CD4-positive, alpha-beta T cell treated with Interleukin-17A for 1 hour (primary cell): ENCODE measurements at regions not wholly inside any gene's neighbourhood (a gene's known extent, or its start where the extent isn't known, plus 50 kb on each side); places are given as distances from the start of the nearest gene placed in this dataset.
"Not testable (repeated sequence)": the region's sequence is repeated elsewhere in the genome, so short reads cannot be mapped to it uniquely, and the experiment has no call there.

Experiments used
- DNase-seq: peaks from one replicate; pipeline ENCODE4 v3.0.0-alpha.2; 2020

DNA sequence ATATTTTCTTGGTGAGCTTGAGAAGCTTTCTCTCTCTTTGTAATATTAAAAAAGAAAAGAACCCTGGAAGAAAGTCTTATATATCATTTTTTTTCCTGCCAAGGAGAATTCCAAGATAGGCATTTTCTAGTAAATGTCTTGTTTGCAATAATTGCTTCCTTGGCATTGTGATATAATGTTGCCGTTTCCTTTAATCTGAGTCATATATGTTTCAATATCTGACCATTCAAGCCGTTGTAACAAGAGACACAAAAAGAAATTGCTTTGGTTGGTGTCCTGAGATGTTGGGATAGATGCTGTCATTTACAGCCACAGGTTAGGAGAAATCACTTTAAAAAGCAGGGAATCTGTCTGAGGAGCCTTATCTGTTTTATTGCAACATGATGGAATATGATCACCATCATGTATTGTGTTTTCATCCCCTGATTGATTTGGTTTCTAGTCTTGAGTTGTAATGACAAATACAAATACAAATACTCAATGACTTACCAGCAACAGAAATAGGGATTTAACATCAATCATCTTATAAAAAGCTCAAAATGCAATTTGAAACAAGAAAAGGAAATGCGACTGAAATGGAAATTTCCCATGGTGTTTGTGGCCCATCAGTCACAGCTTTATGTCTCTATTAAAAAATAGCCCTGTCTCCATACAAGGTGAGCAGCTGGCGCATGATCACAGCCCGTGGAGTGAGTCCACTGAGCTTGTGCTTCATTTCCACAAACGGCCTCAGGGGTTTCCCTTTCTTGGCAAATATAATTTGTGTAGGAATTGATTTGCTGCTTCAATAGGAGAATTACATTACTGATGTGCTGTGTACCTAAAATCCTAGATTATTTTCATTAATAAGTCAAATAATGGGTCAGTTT lies 250.1 kb upstream of the TRPC7 start:
- DNase-seq = no peak

DNA sequence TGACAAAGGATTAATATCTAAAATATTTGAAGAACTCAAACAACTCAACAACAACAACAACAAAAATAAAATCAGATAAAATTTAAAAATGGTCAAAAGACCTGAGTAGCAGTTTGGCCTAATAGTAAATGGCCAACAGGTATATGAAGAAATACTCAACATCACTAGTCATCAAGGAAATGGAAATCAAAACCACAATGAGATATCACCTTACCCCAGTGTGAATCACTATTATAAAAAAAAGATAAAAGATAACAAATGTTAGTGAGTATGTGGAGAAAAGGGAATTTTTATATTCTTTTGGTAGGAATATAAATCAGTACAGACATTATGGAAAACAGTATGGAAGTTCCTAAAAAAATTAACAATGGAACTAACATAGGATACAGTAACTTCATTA lies 247.9 kb upstream of the TRPC7 start:
- DNase-seq = no peak

DNA sequence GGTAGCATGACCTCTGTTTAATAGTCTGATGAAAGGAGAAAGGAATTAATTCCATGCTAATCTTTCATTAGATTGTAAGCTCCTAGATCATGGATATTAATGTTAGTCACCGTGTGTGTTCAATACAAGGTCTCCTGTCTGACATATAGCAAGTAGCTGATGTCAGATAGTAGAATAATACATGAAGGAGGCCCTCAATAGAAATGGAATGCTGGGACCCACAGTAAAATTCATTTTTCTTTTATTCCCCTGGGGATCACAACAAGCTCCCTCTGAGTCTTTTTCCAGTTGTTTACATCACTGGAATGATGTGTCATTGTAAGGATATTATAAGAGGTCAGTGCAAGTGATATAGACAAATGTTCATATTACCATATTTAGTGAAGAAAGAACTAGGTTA lies 240.3 kb upstream of the TRPC7 start:
- no peak for DNase-seq

DNA sequence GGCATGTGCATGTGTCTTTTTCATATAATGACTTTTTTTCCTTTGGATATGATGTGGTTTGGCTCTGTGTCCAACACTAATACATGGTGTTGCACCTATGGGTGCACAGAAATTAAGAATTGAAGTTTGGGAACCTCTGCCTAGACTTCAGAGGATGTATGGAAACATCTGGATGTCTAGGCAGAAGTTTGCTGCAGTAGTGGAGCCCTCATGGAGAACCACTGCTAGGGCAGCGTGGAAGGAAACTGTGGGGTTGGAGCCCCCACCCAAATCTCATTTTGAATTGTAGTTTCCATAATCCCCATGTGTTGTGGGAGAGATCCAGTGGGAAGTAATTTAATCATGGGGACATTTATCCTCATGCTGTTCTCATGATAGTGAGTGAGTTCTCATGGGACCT lies 235.0 kb upstream of the TRPC7 start:
- DNase-seq = no peak

DNA sequence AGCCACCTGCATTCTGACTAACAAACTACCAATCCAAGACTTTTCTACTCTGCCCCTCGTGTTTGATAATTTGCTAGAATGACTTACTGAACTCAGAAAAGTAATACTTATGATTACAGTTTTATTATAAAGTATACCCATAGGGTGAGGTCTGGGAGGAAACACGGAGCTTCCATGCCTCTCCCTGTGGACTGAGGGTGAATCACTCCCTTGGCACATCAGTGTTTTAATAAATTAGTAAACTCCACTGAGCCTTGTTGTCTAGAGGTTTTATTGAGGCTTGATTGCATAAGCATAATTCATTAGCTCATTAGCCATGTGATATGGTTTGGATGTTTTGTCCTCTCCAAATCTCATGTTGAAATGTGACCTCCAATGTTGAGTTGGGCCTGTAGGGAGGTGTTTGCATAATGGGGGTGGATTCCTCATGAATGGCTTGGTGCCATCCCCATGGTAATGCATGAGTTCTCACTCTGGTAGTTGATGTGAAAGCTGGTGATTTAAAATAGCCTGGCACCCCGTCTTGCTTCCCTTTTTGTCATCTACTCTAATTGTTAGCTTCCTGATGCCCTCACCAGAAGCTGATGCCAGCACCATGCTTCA lies 233.6 kb upstream of the TRPC7 start:
- DNase-seq = no peak

DNA sequence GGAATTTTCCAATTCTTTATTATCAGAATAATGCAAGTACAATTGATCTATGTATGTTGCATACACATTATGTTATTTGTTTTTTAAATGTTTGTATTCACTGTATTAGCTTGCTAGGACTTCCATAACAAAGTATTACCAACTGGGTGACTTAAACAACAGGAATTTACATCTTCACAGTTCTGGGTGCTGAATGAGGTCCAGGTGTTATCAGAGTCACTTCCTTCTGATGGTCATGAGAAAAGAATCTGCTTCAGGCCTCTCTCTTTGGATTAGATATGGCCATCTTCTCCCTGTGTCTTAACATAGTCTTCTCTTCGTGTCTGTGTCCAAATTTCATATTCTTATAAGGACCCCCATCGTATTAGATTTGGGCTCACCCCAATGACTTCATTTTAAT lies 229.1 kb upstream of the TRPC7 start:
- no peak for DNase-seq

DNA sequence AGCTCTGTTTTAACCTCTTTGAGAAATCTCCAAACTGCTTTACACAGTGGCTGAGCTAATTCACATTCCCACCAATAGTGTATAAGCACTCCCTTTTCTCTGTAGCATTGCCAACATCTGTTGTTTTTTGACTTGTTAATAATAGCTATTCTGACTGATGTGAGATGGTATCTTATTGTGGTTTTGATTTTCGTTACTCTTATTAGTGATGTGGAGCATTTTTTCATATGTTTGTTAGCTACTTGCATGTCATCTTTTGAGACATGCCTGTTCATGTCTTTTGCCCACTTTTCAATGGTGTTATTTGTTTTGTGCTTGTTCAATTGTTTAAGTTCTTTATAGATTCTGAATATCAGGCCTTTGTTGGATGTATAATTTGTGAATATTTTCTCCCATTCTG lies 225.2 kb upstream of the TRPC7 start:
- no peak for DNase-seq

DNA sequence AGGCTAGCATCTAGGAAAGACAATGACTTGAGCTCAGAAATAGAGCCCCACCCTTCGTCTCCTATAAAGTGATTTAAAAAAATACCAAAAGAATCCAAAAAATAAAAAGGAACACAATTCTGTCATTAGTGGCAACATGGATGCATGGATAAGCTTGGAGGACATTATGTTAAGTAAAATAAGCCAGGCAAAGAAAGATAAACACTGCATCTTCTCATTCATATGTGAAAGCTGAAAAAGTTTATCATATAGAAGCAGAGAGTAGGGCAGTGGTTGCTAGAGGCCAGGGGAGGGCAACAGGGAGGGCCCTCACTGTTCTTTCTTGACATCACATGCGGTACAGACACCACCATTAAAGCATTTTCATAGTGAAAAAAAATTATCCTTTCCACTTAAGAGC lies 220.9 kb upstream of the TRPC7 start:
- no peak for DNase-seq

DNA sequence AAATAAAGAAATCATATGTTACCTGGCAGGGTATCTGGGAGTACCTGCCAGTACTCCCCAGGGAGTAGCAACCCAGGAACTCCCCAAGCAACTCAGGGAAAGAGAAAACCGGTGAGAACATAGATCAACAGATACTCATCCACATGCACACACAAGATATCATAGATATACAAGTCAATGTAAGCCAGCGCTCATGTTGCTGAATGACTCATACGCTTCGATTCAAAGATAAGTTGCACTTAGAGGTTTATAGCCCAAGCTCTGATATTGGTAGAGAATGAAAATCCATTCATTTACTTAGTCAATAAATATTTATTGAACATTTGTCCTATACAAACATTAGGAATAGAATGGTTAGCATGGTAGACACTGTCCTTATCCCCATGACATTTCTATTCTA lies 219.1 kb upstream of the TRPC7 start:
- no peak for DNase-seq

DNA sequence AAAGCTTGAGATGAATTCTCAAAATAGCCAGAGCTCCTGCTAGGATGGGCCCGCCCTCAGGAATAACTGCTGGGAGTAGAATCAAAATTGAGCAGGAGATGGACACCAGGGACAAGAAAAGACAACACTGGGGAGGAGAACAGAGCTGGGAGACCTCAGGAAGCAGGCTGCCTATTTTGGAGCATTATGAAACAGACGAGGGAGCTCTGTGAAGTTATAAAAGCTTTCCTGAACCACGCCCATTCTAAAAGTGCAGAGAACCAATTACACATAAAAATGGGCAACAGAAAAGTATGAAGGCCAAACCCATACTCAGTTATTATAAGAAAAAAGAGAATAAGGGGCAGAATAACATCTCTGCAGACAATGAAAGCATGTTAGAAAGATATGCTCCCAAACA lies 213.9 kb upstream of the TRPC7 start:
- no peak for DNase-seq

DNA sequence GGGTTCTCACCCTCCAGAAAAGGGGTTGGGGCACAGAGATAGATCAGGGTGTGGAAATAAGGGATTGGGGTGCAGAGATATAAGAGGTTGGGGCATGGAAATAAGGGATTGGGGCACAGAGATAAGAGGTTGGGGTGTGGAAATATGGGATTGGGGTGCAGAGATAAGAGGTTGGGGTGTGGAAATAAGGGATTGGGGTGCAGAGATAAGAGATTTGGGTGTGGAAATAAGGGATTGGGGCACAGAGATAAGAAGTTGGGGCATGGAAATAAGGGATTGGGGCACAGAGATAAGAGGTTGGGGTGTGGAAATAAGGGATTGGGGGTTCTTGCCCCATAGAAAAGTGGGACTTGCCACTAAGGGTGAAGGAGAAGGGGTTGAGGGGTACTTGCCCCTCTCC lies 204.5 kb upstream of the TRPC7 start:
- DNase-seq = not testable (repeated sequence)

DNA sequence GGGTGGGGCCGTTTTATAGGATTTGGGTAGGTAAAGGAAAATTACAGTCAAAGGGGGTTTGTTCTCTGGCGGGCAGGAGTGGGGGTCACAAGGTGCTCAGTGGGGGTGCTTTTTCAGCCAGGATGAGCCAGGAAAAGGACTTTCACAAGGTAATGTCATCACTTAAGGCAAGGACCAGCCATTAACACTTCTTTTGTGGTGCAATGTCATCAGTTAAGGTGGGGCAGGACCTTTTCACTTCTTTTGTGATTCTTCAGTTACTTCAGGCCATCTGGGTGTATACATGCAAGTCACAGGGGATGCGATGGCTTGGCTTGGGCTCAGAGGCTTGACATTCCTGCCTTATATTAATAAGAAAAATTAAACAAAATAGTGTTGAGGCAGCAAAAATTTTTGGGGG lies 200.1 kb upstream of the TRPC7 start:
- not testable (repeated sequence) for DNase-seq

DNA sequence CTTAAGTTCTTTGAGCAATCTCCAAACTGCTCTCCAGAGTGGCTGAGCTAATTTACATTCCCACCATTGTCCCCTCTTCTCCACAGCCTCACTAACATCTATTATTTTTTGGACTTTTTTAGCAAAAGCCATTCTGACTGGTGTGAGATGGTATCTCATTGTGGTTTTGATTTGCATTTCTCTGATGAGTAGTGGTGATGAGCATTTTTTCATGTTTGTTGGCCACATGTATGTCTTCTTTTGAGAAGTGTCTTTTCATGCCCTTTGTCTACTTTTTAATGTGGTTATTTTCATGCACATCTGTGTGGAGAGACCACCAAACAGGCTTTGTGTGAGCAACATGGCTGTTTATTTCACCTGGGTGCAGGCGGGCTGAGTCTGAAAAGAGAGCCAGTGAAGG lies 199.7 kb upstream of the TRPC7 start:
- DNase-seq = peak; percentile 17

DNA sequence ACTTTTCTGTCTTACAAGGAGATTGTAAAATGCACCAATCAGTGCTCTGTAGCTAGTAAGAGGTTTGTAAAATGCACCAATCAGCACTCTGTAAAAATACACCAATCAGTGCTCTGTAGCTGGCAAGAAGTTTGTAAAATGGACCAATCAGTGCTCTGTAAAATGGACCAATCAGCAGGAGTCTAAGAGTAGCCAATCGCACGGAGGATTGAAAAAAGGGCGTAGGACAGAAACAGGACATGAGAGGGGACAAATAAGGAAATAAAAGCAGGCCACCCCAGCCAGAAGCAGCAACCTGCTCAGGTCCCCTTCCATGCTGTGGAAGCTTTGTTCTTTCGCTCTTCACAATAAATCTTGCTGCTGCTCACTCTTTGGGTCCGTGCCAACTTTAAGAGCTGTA lies 199.1 kb upstream of the TRPC7 start:
- not testable (repeated sequence) for DNase-seq

DNA sequence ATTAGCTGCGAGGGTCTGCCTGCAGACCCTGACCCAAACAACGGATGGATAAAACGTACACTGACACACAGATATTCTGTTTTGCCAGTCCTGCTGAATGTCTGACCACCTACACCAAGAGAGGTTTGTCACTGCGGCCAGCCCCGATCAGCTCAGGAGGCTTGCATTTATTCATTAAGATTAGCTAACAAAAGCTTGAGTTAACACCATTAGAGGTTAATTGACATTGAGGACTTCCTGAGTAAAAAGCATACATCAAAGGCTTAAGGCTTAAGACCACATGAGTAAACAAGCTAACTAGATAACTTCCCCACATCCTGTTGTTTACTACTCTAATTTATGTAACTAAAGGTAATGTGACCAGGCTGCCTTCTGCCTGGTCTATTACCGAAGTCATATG lies 198.1 kb upstream of the TRPC7 start:
- peak; percentile 29 for DNase-seq

DNA sequence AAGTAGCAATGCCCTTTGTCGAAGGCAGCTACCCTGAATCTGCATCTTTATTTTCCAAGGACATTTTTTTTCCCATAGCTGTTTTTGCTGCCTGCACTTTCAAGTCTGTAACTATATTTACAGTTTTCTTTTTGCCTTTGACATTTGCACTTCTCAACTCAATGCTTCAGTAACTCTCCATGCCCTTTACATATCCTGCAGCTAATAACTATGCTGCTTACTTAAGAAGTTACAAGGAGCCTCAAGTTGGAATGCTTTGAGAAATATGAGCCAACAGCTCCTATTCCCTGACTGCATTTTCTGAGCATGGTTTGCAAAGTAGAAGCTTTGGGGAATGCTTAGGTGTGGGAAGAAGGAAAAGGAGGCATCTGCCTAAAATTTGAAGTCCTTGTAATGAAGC lies 194.8 kb upstream of the TRPC7 start:
- DNase-seq = no peak

DNA sequence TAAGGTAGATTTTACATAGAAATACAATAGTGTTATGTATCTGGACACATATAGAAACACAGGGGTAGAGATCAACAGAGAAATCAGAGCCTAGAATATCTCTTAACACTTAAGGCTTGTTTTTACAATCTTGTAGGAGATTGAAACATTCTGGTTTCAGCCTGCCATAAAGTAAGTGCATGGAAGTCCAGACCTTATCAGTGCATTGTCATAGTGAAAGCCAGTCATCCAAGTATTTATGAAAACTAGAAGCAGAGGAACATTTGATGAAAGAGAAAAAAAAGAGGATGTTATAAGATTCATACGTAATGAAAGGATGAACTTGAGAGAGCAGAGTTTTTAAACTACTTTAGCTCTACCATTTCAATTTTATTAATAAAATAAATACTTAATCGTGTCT lies 194.3 kb upstream of the TRPC7 start:
- no peak for DNase-seq

DNA sequence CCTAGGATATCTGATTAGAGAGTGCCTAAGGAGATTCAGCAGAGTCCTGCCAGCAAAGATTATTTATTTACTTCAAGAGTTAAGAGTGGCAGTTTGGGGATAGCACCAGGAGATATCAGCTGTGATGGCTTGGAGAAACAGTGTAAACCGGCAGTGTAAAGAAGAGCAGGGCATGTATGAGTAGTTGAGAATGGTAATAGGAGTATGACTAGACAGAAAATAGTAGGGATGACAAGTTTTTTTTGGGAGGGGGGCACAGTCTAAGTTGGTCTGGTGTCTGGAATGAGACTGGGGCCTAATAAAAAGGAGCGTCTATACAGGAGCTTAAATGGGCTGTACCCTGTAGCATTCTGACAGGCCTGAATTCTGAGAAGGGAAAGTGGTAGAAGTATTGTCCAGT lies 181.8 kb upstream of the TRPC7 start:
- DNase-seq = not testable (repeated sequence)

DNA sequence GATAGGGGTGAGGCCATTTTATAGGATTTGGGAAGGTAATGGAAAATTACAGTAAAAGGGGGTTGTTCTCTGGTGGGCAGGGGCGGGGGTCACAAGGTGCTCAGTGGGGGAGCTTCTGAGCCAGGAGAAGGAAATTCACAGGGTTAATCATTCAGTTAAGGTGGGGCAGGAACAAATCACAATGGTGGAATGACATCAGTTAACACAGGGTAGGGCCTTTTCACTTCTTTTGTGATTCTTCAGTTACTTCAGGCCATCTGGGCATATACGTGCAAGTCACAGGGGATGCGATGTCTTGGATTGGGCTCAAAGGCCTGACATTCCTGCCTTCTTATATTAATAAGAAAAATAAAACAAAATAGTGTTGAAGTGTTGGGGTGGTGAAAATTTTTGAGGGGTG lies 181.1 kb upstream of the TRPC7 start:
- DNase-seq = not testable (repeated sequence)

DNA sequence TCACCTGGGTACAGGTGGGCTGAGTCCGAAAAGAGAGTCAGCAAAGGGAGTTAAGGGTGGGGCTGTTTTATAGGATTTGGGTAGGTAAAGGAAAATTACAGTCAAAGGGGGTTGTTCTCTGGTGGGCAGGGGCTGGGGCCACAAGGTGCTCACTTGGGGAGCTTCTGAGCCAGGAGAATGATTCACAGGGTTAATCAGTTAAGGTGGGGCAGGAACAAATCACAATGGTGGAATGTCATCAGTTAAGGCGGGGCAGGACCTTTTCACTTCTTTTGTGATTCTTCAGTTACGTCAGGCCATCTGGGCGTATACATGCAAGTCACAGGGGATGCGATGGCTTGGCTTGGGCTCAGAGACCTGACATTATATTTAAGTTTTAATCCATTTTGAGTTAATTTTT lies 179.7 kb upstream of the TRPC7 start:
- not testable (repeated sequence) for DNase-seq

DNA sequence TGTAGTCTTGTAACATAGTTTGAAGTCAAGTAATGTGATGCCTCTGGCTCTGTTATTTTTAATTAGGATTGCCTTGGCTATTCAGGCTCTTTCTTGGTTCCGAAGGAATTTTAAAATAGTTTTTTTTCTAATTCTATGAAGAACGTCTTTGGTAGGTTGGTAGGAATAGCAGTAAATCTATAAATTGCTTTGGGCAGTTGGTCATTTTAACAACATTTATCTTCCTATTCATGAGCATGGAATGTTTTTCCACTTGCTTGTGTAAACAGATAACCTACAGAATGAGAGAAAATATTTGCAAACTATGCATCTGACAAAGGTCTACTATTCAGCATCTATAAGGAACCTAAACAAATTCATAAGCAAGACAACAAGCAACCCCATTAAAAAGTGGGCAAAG lies 173.2 kb upstream of the TRPC7 start:
- DNase-seq = no peak

DNA sequence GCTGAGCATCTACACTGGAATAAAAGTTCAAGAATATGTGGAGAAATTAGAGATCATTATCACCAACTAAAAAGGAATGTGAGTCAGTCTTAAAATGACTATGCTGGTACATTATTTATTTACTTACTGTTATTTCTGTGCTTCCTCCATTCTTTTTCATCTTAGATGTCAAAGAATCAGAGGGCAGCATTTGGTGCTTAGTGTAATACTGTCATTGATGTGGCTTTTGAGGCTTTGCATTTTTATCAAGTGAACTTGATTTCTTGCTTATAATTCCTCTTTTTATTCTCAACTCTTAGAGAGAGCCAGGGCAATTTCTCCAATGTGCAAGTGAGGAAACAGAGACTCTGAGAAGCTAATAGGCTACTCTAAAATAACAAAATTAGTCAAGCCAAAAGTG lies 163.7 kb upstream of the TRPC7 start:
- no peak for DNase-seq

DNA sequence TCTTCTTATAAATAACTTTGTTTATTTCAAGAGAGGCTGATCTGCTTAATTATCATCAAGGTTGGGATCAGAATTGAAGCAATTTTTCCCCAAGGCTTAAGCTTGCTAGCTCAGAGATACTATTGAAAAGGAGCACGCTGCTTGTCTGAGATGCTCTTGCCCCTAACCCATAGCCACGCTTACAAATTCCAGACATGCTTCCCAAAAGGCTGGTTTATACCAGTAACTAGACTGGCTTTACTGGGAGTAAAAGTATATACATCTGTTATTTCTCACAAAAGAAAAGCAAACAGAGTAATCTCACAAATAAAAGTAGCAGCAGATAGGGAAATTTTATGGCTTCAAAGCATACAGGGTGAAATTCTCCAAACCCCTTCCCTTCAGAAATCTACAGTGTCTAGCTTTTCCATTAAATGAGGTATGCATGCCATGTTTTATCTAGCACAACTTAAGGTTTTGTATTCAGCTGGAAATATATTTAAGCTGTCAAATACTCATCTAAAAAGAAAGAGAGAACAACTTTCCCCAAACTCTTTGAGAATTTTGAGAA lies 163.2 kb upstream of the TRPC7 start:
- DNase-seq = no peak

DNA sequence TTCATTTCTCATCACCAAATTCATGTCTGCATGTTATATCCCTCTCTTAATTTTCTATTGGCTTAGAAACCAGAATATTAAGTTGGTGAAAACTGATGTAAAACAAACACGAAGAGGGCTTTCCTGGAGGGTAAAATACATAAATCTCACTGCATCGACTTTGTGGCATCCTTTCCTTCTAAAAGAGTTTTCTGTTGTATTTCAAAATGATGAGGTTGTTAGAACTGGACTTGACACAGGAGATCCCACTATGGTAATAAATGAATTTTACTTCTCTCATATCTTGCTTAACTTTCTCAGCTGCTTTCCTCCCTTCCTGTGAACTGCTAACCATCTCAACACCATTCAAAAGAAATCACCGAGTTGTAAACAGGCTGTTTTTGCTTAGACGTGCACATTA lies 162.0 kb upstream of the TRPC7 start:
- DNase-seq = no peak

DNA sequence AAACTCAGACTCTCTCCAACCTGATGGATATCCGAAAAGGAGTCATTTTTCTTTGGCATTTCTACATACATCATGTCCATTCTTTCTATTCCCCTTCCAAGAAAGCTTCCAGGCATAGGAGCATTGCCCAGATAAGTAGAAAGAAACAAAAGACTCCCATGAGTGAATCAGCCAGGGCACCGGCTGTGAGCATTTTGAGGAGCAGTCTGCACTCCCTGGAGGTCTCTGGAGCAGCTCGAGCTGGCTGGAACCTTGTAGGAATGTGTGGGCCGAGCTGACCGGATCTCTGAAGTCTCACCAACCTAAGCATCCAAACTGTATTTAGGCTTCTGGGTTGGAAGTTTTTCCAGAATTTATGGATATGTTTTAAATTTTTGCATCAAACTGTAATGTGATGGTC lies 161.4 kb upstream of the TRPC7 start:
- no peak for DNase-seq
